ENCODE measurements at regions not wholly inside any gene's neighbourhood (a gene's known extent, or its start where the extent isn't known, plus 50 kb on each side); places are given as distances from the start of the nearest gene placed in this dataset.
"Not testable (repeated sequence)": the region's sequence is repeated elsewhere in the genome, so short reads cannot be mapped to it uniquely, and the experiment has no call there.

DNA sequence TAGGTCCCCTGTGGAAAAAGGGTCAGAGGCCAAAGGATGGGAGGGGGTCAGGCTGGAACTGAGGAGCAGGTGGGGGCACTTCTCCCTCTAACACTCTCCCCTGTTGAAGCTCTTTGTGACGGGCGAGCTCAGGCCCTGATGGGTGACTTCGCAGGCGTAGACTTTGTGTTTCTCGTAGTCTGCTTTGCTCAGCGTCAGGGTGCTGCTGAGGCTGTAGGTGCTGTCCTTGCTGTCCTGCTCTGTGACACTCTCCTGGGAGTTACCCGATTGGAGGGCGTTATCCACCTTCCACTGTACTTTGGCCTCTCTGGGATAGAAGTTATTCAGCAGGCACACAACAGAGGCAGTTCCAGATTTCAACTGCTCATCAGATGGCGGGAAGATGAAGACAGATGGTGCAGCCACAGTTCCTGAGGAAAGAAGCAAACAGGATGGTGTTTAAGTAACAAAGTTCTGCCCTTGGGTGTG lies 165.8 kb downstream of the RPIA start:
- no peak for FAIRE-seq

DNA sequence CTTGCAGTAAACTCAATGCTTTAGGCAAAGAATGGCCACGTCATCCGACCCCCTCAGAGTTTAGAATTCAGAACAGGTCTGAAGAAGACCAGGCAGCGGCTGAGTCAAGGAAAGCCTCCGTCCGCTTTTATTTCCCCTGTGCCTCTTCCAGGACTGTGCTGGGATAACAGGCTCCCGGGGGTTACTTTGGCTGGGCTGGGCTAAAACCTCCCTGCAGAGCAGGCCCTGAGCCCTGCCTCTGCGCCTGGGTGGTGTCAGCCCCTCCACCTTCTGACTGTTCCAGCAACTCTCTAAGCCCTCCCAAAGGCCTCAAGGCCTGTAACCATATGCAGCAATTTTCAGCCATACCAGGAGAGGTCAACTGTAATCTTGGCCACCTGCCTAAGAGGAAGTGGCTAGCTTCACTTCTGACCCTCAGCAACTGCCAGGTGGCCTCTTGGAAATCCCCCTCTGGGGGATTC lies 166.5 kb downstream of the RPIA start:
- DNase-seq (ENCODE audit: low spot score): peak; percentile 89

More for the DNA sequence above, 165.8 kb downstream of the RPIA start:
- no peak for DNase-seq (ENCODE audit: low spot score)

DNA sequence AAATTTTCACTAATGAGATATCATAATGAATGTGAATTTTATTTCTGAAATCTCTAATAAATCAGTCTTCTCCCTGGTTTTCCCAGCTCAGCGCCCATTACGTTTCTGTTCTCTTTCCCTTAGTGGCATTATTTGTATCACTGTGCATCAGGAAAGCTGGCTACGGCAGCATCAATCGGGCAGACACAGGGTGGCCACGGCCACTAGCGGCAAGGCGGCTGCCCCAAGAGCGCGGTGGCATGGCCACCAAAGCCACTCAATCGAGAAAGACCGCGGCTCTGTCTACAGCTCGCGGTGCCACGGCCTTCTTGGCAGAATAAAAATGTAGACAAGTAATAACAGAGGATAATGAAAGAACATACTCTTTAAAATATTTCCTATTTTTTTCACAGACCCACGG lies 168.0 kb downstream of the RPIA start:
- no peak for FAIRE-seq
- DNase-seq (ENCODE audit: low spot score): no peak

More for the DNA sequence above, 166.5 kb downstream of the RPIA start:
- FAIRE-seq: peak; percentile 92

DNA sequence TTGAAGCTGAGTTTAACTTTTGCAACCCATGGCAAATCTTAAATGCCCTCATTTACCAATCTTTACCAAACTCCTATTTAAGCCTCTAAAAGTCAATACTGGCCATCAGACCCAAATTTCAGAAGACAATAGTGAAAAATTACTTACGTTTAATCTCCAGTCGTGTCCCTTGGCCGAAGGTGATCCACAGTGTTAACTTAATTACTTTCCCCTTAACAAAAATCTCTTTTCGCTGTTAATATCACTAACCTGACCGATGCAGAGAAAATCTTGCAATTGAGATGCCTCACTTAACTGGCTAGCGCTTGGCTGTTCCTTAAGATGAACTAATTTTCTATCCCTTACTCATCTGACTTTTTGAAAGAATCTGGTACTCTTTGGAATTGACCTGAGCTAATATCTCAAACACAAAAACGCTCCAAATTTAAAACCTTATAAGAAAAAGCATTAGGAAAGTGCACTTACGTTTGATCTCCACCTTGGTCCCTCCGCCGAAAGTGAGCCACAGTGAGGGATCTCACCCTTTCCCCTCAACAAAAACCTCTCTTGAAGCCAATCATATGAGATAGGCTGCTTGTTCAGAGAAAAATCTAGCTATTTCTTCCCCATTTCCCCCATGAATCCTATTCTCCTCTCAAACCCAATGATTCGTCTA lies 169.1 kb downstream of the RPIA start:
- DNase-seq (ENCODE audit: low spot score) (peak; percentile 99), FAIRE-seq (no peak)

DNA sequence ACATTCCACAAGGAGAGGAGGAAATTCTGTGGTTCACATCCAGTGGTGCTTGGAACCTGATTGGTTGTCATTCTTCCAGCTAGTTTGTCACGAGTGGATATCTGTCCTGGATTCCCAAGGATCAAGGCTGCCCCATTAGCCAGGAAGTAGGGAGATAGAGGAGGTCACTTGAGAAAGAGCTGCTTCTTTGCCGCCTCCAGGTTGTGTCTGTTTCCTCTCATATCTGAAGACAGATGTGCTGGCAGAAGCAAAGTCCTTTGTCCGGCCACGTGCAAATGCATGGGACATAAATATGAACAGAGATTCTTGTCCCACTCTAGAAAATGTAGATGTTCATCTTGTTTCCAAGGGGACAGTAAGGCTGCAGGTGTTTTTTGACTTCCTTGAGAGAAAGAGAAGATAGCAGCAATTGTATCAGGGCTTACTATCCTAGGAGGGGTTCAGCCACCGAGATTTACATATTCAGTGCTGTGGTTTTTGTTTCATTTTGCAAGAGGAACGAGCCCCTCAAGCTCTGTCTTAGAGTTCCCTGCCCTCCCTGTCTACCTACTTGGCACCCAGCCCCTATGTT lies 174.4 kb downstream of the RPIA start:
- no peak for DNase-seq (ENCODE audit: low spot score)
- FAIRE-seq: no peak

DNA sequence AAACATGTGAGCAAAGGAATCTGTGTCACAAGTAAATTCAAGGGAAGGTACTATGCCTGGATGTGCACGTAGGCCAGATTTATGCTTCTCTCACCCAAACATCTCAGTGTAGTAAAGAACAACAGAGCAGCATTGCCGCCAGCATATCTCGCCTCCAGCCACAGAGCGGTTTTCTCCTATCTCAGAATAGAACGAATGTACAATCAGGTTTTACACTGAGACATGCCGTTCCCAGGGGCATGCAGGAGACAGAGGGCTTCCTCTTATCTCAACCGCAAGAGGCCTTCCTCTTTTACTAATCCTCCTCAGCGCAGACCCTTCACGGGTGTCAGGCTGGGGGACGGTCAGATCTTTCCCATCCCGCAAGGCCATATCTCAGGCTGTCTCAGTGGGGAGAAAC lies 175.3 kb downstream of the RPIA start:
- DNase-seq (ENCODE audit: low spot score) (no peak), FAIRE-seq (no peak)

DNA sequence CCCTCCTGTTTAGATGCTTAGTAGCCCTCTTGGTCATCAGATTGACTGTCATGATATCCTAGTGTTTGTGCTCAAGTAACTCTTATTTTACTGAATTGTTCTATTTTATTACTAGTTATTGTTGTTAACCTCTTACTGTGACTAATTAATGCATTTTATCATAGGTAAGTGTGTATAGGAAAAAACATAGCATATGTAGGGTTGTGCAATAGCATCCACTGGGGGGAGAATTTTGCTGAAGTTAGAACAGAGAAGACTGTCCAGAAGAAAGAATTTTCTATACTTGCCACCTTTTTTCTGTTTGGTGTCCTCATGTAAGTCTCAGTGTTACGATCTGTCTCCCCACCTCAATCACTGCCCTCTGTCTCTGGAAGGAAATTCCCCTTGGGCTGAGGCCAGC lies 177.4 kb downstream of the RPIA start:
- FAIRE-seq (no peak), DNase-seq (ENCODE audit: low spot score) (no peak)

DNA sequence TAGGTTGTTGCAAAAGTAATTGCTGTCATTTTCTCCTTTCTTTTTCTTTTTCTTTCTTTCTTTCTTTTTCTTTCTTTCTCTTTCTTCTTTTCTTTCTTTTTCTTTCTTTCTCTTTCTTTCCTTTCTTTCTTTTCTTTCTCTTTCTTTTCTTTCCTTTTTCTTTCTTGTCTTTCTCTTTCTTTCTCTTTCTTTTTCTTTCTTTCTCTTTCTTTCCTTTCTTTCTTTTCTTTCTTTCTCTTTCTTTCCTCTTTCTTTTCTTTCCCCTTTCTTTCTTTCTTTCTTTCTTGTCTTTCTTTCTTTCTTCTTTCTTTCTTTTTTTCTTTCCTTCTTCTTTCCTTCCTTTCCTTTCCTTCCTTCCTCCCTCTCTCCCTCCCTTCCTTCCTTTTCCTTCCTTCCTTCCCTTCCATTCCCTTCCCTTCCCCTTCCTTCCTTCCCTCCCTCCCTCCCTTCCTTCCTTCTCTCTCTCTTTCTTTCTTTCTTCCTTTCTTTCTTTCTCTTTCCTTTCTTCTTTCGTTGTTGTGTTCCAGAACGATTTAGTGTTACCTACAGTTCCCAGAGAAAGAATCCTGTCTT lies 178.9 kb downstream of the RPIA start:
- FAIRE-seq (no peak), DNase-seq (ENCODE audit: low spot score) (no peak)

DNA sequence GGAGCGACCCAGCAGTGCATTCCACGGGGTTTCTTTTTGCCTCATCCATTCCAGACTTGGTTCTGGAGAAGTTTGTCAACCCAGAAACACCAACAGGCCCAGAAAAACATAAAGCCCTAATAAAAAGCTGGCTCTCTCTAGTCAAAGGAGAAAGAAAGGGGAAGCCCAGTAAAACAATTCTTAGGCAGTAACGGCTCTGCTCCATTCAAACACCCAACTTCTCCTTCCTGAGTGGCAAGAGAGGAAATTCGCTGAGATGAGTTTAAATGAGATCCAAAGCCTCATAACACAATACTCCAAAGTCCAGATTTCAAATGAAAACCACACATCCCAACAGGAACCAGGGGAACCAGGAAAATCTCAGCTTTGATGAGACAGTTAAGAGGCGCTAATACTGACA lies 179.9 kb downstream of the RPIA start:
- FAIRE-seq (no peak), DNase-seq (ENCODE audit: low spot score) (no peak)

DNA sequence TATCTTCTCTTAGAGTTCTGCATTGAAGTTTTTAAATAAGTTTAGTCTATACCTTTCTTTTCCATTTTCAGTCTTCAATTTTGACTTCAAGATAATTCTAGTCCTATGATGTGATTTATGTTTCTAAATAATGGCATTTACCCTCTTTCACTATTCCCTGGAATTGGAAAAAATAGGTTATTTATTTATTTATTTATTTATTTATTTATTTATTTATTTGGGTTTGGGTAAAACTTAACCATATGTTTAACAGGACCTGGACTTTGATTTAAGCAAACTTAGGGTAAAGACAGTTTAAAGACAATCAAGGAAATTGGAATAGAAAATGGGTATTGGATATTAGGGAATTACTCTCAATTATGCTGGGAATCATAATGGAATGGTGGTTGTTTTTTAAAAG lies 182.1 kb downstream of the RPIA start:
- FAIRE-seq (no peak), DNase-seq (ENCODE audit: low spot score) (no peak)

DNA sequence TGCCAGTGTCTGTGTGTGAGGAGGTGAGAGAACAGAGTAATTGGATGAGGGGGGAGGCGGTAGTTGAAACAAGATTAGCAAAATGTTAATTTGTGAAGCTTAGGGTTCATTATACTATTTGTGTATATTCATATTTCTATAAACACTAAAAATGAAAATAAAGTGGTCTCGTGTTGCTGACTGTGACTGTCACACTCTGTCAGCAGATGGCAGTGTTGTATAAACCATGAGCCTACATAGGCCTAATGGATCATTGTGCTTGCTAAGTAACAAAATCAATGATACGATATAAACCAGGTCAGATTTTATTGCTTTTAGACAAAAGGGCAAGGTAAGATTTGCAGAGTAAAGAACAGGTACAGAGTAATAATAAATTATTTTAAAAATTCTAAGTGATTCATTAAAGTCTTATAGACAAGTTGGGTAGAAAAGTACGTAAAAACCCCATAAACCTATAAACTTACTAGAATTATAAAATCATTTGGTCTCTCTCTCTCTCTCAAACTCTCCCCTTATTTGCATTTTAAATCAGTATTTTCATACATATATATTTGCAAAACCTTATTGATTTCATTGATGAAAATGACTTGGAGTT lies 182.7 kb downstream of the RPIA start:
- peak; percentile 81 for FAIRE-seq
- peak; percentile 33 for DNase-seq (ENCODE audit: low spot score)

DNA sequence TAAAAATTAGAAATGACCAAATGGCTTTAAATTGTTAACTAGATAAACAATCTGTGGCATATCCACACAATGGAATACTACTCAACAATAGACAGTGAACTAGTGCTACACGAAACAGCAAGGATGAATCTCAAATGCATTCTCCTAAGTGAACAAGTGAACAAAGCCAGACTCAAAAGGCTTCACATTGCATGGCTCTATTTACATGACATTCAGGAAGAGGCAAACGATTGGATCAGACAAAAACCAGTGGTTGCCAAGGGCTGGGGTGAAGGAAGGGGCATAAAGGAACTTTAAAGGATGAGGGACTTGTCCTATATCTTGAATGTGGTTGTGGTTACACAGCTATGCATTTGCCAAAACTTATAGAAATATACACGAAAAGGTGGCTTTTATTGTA lies 184.3 kb downstream of the RPIA start:
- DNase-seq (ENCODE audit: low spot score) (no peak), FAIRE-seq (no peak)

DNA sequence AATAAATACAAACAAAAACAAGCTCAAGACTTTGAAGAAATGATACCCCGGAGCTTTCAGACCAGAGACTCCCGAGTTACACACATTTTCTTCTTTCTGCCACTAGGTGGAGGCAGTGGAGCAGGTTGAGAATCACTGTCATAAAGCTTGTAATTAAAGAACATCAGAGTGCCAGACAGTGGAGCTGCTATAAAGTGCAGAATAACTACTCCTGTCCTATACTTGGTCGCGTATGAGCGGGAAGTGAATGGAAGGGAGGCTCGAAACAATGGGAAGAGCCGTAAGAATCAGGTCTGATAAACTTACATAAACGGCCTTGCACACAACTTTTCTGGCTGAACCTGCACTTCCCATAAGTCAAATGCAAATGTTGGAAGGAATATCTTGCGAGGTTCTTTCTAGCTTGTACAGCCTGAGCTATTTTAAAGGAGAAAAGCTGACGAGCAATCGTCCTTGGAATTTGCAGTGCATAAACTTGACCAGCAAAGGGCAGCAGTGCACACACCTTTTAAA lies 189.0 kb downstream of the RPIA start:
- DNase-seq (ENCODE audit: low spot score) (peak; percentile 44), FAIRE-seq (peak; percentile 72)

DNA sequence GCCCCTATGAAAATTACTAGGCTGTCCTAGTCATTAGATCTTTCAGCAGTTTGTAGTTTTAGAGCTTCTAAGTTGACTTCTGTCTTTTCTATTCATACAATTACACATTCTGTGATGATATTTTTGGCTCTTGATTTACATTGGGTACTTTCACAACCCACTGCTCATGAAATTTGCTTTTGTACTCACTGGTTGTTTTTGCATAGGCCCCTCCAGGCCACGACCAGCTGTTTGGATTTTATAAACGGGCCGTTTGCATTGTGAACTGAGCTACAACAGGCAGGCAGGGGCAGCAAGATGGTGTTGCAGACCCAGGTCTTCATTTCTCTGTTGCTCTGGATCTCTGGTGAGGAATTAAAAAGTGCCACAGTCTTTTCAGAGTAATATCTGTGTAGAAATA lies 193.8 kb downstream of the RPIA start:
- FAIRE-seq (no peak), DNase-seq (ENCODE audit: low spot score) (no peak)

DNA sequence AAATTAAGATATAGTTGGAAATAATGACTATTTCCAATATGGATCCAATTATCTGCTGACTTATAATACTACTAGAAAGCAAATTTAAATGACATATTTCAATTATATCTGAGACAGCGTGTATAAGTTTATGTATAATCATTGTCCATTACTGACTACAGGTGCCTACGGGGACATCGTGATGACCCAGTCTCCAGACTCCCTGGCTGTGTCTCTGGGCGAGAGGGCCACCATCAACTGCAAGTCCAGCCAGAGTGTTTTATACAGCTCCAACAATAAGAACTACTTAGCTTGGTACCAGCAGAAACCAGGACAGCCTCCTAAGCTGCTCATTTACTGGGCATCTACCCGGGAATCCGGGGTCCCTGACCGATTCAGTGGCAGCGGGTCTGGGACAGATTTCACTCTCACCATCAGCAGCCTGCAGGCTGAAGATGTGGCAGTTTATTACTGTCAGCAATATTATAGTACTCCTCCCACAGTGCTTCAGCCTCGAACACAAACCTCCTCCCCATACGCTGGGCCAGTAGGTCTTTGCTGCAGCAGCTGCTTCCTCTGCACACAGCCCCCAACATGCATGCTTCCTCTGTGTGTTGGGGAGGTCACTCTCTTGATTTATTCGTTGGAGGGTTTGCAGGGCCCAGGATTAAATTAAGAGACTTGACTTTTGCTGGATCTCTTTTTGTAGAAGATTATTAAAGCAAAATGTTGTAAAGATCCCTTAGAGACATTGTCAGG lies 194.4 kb downstream of the RPIA start:
- FAIRE-seq: no peak
- no peak for DNase-seq (ENCODE audit: low spot score)

DNA sequence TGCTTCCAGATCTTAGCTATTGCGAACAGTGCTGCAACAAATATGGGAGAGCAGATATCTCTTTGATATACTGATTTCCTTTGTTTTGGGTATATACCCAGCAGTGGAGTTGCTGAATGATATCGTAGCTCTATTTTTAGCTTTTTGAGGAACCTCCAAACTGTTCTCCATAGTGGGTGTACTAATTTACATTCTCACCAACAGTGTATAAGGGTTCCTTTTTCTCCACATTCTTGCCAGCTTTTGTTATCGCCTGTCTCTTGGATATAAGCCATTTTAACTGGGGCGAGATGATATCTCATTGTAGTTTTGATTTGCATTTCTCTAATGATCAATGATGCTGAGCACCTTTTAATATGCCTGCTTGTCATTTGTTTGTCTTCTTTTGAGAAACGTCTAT lies 196.0 kb downstream of the RPIA start:
- not testable (repeated sequence) for FAIRE-seq; DNase-seq (ENCODE audit: low spot score)

DNA sequence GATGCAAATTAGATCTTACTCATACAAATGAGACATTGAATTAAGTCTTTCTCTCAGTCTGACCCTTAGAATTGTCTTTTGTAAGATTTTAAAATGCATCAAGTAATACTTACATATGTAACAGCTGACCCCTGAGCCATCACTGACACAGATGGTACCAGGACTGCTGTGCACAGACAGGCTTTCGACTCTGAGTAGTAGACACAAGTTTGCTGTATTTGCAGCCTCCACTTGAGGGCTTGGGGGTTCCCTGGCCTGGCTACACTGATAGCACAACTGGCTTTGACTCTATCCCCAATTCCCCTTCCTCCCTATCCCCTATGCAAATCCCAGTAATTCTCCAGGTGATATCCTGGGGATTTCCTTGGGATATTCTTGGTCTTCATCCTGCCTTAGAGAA lies 200.7 kb downstream of the RPIA start:
- FAIRE-seq: no peak

DNA sequence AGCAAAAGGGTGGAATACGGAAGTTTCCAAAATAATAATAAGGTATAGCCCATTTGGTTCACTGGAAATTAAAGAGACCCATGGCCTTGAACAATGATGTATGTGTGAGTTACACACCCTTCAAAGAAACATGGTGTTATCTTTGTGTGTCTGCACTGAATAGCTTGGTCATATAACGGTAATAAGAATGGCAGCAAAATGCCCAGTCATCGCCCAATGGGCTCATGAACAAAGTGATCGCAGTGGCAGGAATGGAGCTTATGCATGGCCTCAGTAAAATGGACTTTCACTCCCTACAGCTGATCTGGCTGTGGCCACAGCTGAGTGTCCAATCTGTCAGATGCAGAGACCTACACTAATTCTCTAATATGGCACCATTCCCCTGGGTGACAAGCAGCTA lies 201.3 kb downstream of the RPIA start:
- FAIRE-seq (no peak), DNase-seq (ENCODE audit: low spot score) (no peak)

More for the DNA sequence above, 200.7 kb downstream of the RPIA start:
- no peak for DNase-seq (ENCODE audit: low spot score)

DNA sequence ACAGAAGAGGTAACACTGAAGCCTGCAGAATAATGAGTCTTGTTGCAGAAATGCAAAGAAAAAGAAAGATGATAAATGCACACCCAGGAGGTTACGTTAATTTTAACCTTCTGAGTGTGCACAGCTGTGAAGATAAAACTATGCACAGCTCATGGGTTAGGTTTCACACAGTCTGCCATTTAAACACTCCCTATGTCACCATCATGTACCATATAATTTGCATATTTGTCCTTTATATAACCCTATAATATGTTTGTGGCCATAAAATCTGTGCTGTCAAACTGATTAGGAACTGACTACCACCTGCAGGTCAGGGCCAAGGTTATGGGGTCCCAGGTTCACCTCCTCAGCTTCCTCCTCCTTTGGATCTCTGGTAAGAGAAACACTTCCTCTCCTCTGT lies 205.5 kb downstream of the RPIA start:
- no peak for DNase-seq (ENCODE audit: low spot score)
- no peak for FAIRE-seq

DNA sequence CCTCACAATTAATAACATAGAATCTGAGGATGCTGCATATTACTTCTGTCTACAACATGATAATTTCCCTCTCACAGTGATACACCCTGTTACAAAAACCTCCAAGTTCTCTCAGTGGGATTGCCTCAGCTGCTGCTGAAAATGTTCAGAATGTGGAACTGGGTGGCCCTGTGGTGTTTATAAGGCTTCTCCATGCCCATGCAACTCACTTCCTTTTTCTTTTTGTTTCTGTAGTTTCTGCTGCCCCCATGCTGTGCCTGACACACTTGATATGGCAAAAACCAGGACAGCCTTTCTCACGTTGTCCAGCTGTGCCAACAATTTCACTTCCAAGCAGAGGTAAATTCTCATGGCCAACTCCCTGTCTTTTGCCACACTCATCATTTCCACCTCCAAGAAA lies 206.2 kb downstream of the RPIA start:
- no peak for DNase-seq (ENCODE audit: low spot score)
- no peak for FAIRE-seq

DNA sequence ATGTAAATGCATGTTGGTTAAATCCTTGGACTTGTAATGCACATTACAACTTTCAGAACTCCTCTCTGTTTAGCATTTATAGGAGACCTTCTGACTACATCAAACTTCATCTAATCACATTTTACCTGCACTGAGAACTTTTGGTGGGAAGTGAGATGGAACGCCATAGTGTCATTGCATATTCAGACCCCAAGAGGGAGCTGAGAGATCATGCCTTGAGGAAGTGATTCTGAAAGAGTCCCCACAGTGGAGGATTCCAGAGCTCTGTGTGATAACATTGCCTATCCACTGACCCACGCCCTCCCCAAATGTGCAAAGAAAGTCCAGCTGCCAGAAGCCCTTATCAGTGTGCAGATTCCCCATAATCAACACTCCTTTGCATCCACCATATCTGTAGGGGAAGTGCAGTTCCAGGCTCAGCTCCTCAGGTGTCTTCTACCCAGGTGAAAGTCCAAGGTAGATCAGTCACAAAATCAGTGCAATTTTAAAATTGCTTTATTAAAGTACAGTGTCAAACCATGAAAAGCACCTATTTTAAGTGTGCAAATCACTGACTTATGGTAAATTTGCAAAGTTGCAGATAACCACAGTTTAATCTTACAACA lies 212.4 kb downstream of the RPIA start:
- no peak for DNase-seq (ENCODE audit: low spot score)
- FAIRE-seq: peak; percentile 30

Measured in RCC 7860 (cell line).